NT2/D1 (cell line): ENCODE measurements at regions not wholly inside any gene's neighbourhood (a gene's known extent, or its start where the extent isn't known, plus 50 kb on each side); places are given as distances from the start of the nearest gene placed in this dataset.
A peak's percentile ranks its signal among the peaks of the same experiment; 100 is the strongest.
"Not testable (repeated sequence)": the region's sequence is repeated elsewhere in the genome, so short reads cannot be mapped to it uniquely, and the experiment has no call there.

Source experiments
- DNase-seq: peaks from one replicate; pipeline ENCODE4 v3.0.0-alpha.2; 2011; ENCODE audit warnings: low read depth, low spot score
- H3K27me3 ChIP-seq: 2 replicates; pipeline ENCODE4 v1.6.0; 2011; ENCODE audit warnings: mild to moderate bottlenecking; ENCODE audit not compliant: insufficient read length, insufficient read depth
- H3K36me3 ChIP-seq: 2 replicates; pipeline ENCODE4 v1.6.1; 2011; ENCODE audit warnings: mild to moderate bottlenecking, low read length, mixed read lengths; ENCODE audit not compliant: insufficient read depth, insufficient read length
- H3K4me1 ChIP-seq: 2 replicates; pipeline ENCODE4 v1.5.1; 2011; ENCODE audit not compliant: insufficient read depth, insufficient read length
- H3K4me3 ChIP-seq: 2 replicates; pipeline ENCODE4 v1.5.1; 2011; ENCODE audit warnings: low read depth; ENCODE audit not compliant: insufficient read length
- H3K9ac ChIP-seq: 2 replicates; pipeline ENCODE4 v1.6.0; 2011; ENCODE audit warnings: low read depth; ENCODE audit not compliant: insufficient read length
- H3K9me3 ChIP-seq: 2 replicates; pipeline ENCODE4 v1.5.1; 2011; ENCODE audit warnings: mild to moderate bottlenecking, low read length; ENCODE audit not compliant: insufficient read depth
- SUZ12 ChIP-seq: IDR thresholded peaks from 2 replicates; pipeline ENCODE4 v1.6.1; 2011; ENCODE audit not compliant: insufficient read length, insufficient read depth; ENCODE audit errors: extremely low read depth
- YY1 ChIP-seq: IDR thresholded peaks from 2 replicates; pipeline ENCODE4 v1.6.1; 2011; ENCODE audit not compliant: insufficient read length, insufficient read depth
- ZNF274 ChIP-seq: IDR thresholded peaks from 2 replicates; pipeline ENCODE4 v1.6.1; 2011; ENCODE audit warnings: mild to moderate bottlenecking, low read depth, low read length

DNA sequence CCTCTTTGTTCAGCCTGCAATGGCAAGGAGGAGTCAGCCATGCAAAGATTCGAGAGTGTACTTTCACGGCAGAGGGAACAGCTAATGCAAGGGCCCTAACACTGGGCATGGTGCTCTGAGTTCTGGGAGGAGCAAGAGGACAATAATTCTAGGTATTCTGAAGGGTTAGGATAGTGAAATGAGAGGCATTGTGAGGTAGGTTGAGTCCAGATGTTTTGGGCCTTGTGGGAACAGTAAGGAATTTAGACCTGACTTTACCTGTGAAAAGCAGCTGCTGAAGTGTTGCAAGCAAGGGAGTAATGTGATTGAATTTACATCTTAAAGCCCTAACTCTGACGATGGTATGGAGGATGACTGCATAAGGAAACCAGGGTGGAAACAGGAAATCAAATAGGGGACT lies 211.6 kb downstream of the CNTN3 start:
- H3K4me1 ChIP-seq = no peaks in the 10 kb centered on the region
- no peak overlapping the region for H3K4me3 ChIP-seq
- H3K36me3 ChIP-seq = no peaks in the 10 kb centered on the region
- no peaks in the 10 kb centered on the region for H3K9me3 ChIP-seq
- no peak for DNase-seq
- H3K9ac ChIP-seq = no peak overlapping the region
- H3K27me3 ChIP-seq = no peaks in the 10 kb centered on the region
- TF ChIP-seq SUZ12 (no peak), YY1 (no peak), ZNF274 (no peak)

GRCh38 chr3:74393426-74393825 lies 221.0 kb downstream of the CNTN3 start:
- no peak overlapping the region for H3K4me3 ChIP-seq
- no peaks in the 10 kb centered on the region for H3K36me3 ChIP-seq
- TF ChIP-seq ZNF274 = no peak
- no peak for TF ChIP-seq SUZ12
- H3K4me1 ChIP-seq = no peaks in the 10 kb centered on the region
- DNase-seq = no peak
- H3K9ac ChIP-seq = no peak overlapping the region
- no peaks in the 10 kb centered on the region for H3K27me3 ChIP-seq
- H3K9me3 ChIP-seq = peaks cover 10% of the 10 kb centered on the region

DNA sequence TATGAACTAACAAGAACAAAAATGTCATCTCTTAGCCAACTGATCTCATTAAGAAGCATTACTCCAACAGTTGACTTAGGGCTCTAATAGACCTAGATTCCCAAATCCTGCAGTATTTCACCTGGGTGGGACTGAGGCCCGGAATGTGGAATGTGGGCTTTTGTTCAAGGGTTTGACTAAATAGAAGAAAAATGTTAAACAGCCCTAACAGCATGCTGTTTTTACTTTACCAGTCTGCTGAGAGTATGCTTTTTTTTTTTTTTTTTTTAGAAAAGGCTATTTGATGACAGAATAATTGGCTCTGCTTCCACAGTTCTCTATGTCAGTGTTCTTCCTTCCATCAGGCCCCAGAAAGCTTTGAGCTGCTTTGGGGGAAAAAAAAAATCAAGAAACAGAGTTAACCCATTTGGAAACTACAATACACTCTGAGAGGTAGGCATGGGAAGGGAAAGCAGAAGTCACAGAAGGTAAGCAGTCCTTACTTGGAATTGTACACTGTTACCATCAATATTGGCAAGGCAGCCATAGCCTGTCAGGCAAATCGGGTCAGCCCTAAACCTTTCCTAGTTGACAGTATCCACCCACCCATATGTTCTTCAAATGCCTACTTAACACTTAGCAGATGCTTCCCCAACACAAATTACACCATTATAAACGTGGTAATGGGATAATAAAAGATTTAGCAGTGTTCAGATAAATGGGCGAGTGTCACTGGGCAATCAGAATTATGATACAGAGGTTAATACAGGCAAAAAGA lies 224.2 kb downstream of the CNTN3 start:
- no peak overlapping the region for H3K9ac ChIP-seq
- H3K27me3 ChIP-seq = no peaks in the 10 kb centered on the region
- H3K4me1 ChIP-seq = no peaks in the 10 kb centered on the region
- DNase-seq = peak; percentile 8
- no peak for TF ChIP-seq ZNF274
- no peak for TF ChIP-seq SUZ12
- no peak for TF ChIP-seq YY1
- H3K9me3 ChIP-seq = no peaks in the 10 kb centered on the region
- H3K4me3 ChIP-seq = no peak overlapping the region
- H3K36me3 ChIP-seq = no peaks in the 10 kb centered on the region

DNA sequence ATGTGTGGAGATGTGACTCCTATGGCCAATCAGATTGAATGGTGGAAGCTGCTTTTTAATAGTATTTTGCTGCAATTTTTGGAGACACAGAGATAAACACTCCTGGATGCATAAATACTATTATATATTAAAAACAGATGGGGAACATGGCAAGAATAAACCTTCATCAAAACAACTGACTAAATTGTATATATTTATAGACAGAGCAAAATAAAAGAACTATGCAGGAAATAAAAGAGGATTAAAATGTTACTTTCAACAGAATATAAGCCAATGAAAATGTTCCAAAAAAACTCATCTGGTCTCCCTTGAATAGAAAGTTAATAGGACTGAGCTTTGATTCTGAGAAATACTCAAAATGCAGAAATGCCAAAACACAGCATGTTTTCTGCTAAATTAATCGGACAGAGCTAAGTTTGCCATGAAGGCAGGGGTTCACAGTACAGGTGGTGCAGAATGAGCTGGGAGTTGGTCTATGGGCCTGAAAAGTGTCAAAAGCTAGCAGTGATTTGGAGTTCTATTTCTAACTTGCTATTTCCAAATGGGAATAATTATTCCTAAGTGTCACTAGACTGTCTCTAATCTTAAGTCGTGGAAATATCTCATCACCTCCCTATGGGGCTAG lies 227.2 kb downstream of the CNTN3 start:
- Histone ChIP-seq H3K9me3 (no peaks in the 10 kb centered on the region), H3K4me3 (no peak overlapping the region), H3K9ac (no peak overlapping the region), H3K4me1 (no peaks in the 10 kb centered on the region), H3K36me3 (no peaks in the 10 kb centered on the region), H3K27me3 (no peaks in the 10 kb centered on the region)
- no peak for DNase-seq
- no peak for TF ChIP-seq YY1
- no peak for TF ChIP-seq ZNF274
- no peak for TF ChIP-seq SUZ12

DNA sequence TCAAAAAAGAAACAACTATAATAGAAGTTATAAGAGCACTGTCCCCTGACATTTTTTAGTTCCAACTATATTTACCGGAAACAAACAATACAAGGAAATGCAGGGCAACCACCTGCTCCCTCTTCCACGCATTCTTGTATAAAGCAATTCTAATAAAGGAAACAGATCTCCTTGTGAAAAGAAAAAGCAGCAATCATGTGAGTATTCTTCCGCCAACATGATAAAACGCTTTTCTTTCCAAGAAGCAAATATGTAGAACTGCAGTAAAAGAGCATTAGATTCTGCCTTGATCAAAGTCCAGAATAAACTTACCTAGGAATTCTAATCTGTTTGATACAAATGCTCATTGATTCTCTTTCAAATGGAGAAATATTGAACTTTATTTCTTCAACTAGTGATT lies 230.3 kb downstream of the CNTN3 start:
- Histone ChIP-seq H3K4me3 (no peak overlapping the region), H3K4me1 (no peaks in the 10 kb centered on the region), H3K9me3 (no peaks in the 10 kb centered on the region), H3K27me3 (no peaks in the 10 kb centered on the region), H3K9ac (no peak overlapping the region), H3K36me3 (no peaks in the 10 kb centered on the region)
- TF ChIP-seq ZNF274 = no peak
- TF ChIP-seq SUZ12 = no peak
- TF ChIP-seq YY1 = no peak
- DNase-seq = no peak

GRCh38 chr3:74377669-74378068 lies 236.8 kb downstream of the CNTN3 start:
- no peak for DNase-seq
- Histone ChIP-seq H3K4me3 (no peak overlapping the region), H3K4me1 (no peaks in the 10 kb centered on the region), H3K9me3 (no peaks in the 10 kb centered on the region), H3K36me3 (no peaks in the 10 kb centered on the region), H3K27me3 (no peaks in the 10 kb centered on the region), H3K9ac (no peak overlapping the region)
- TF ChIP-seq SUZ12 (no peak), YY1 (no peak), ZNF274 (no peak)

- not testable (repeated sequence) for H3K27me3 ChIP-seq, H3K4me1 ChIP-seq, H3K4me3 ChIP-seq, H3K9ac ChIP-seq, DNase-seq, H3K36me3 ChIP-seq, H3K9me3 ChIP-seq
These were observed 238.1 kb downstream of the CNTN3 start for GRCh38 chr3:74376323-74376722.
